SK-N-SH (cell line): ENCODE measurements at regions not wholly inside any gene's neighbourhood (a gene's known extent, or its start where the extent isn't known, plus 50 kb on each side); places are given as distances from the start of the nearest gene placed in this dataset.

ENCODE experiments used
- EP300 ChIP-seq, 2 experiments: IDR thresholded peaks; 2 replicates each; pipeline versions ENCODE4 v1.4.0 to v1.6.1; 2012; ENCODE audit warnings: borderline replicate concordance in 1 of 2, low read depth in 1 of 2, low read length in 1 of 2
- EZH2phosphoT487 ChIP-seq: fragments of 200-600 bp; sonication (generic); IDR thresholded peaks from 2 replicates; pipeline ENCODE4 v1.6.1; 2017; ENCODE audit warnings: low read depth, mixed run types, mild to moderate bottlenecking, antibody characterized with exemption, moderate library complexity, borderline replicate concordance
- FOXJ3 ChIP-seq: sonication (generic); formaldehyde crosslinking; IDR thresholded peaks from 2 replicates; pipeline ENCODE4 v1.5.1; 2020; ENCODE audit warnings: mild to moderate bottlenecking, missing genetic modification reagents
- RAD21 ChIP-seq: IDR thresholded peaks from 2 replicates; pipeline ENCODE4 v1.6.1; 2012; ENCODE audit warnings: mild to moderate bottlenecking, low read length
- RFX5 ChIP-seq: IDR thresholded peaks from 2 replicates; pipeline ENCODE4 v1.6.1; 2012; ENCODE audit warnings: mild to moderate bottlenecking, improper control_type of control experiment, low read length
- SIN3A ChIP-seq: IDR thresholded peaks from 2 replicates; pipeline ENCODE4 v1.6.1; 2012; ENCODE audit warnings: low read depth, mild to moderate bottlenecking, low read length, moderate library complexity, borderline replicate concordance
- TAF1 ChIP-seq: IDR thresholded peaks from 2 replicates; pipeline ENCODE4 v1.6.1; 2012; ENCODE audit warnings: low read depth, mild to moderate bottlenecking, low read length, moderate library complexity, borderline replicate concordance
- YY1 ChIP-seq: IDR thresholded peaks from 2 replicates; pipeline ENCODE4 v1.4.0; 2012; ENCODE audit warnings: low read depth, mild to moderate bottlenecking
- TF ChIP-seq, protein P1 (sequence below): fragments of 200-600 bp; sonication (generic); IDR thresholded peaks from 2 replicates; pipeline ENCODE4 v1.6.1; 2017; ENCODE audit warnings: antibody characterized with exemption, mild to moderate bottlenecking, moderate library complexity

GRCh38 chr7:16934722-16935340 lies 53.0 kb upstream of the AGR3 start:
- TF ChIP-seq FOXJ3 (CRISPR knock-in tag) (no peak), RFX5 (no peak), EP300 (IDR thresholded peaks at IDR 0.05; ENCODE audit: borderline replicate concordance in 1 of 2, low read depth in 1 of 2, low read length in 1 of 2) (no peak), YY1 (no peak), TAF1 (no peak), EZH2phosphoT487 (no peak), SIN3A (no peak), RAD21 (no peak)
- TF ChIP-seq, protein P1, sequence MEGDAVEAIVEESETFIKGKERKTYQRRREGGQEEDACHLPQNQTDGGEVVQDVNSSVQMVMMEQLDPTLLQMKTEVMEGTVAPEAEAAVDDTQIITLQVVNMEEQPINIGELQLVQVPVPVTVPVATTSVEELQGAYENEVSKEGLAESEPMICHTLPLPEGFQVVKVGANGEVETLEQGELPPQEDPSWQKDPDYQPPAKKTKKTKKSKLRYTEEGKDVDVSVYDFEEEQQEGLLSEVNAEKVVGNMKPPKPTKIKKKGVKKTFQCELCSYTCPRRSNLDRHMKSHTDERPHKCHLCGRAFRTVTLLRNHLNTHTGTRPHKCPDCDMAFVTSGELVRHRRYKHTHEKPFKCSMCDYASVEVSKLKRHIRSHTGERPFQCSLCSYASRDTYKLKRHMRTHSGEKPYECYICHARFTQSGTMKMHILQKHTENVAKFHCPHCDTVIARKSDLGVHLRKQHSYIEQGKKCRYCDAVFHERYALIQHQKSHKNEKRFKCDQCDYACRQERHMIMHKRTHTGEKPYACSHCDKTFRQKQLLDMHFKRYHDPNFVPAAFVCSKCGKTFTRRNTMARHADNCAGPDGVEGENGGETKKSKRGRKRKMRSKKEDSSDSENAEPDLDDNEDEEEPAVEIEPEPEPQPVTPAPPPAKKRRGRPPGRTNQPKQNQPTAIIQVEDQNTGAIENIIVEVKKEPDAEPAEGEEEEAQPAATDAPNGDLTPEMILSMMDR: no peak
